Smooth muscle cell (in vitro differentiated cells): ENCODE measurements at regions not wholly inside any gene's neighbourhood (a gene's known extent, or its start where the extent isn't known, plus 50 kb on each side); places are given as distances from the start of the nearest gene placed in this dataset.
"Not testable (repeated sequence)": the region's sequence is repeated elsewhere in the genome, so short reads cannot be mapped to it uniquely, and the experiment has no call there.

Experiments used
- DNase-seq: peaks from one replicate; lab custom pipeline; 2025; ENCODE audit not compliant: unreplicated experiment; lab: John Stamatoyannopoulos, UW
- H2AFZ ChIP-seq: fragments of 200-600 bp; sonication (generic); 2 replicates; pipeline ENCODE4 v1.6.0; 2016; ENCODE audit warnings: antibody characterized with exemption, low read depth, mild to moderate bottlenecking
- H3F3A ChIP-seq: fragments of 200-600 bp; sonication (generic); 2 replicates; pipeline ENCODE4 v1.6.0; 2017; ENCODE audit warnings: antibody characterized with exemption, low read depth
- H3K27ac ChIP-seq: fragments of 200-600 bp; sonication (generic); 2 replicates; pipeline ENCODE4 v1.5.1; 2016; ENCODE audit warnings: low read depth, mild to moderate bottlenecking
- H3K27me3 ChIP-seq: fragments of 200-600 bp; sonication (generic); 2 replicates; pipeline ENCODE4 v1.6.1; 2016; ENCODE audit warnings: low read depth, mild to moderate bottlenecking
- H3K36me3 ChIP-seq: fragments of 200-600 bp; sonication (generic); 2 replicates; pipeline ENCODE4 v1.5.1; 2016; ENCODE audit warnings: low read depth
- H3K4me1 ChIP-seq: fragments of 200-600 bp; sonication (generic); 2 replicates; pipeline ENCODE4 v1.5.1; 2016; ENCODE audit warnings: low read depth
- H3K4me2 ChIP-seq: fragments of 200-600 bp; sonication (generic); 2 replicates; pipeline ENCODE4 v1.6.0; 2016; ENCODE audit warnings: mild to moderate bottlenecking
- H3K4me3 ChIP-seq: fragments of 200-600 bp; sonication (generic); 2 replicates; pipeline ENCODE4 v1.5.1; 2016; ENCODE audit warnings: mild to moderate bottlenecking
- H3K79me2 ChIP-seq: fragments of 200-600 bp; sonication (generic); 2 replicates; pipeline ENCODE4 v1.6.0; 2016; ENCODE audit warnings: low read depth, mild to moderate bottlenecking
- H3K9ac ChIP-seq: fragments of 200-600 bp; sonication (generic); 2 replicates; pipeline ENCODE4 v1.6.0; 2016; ENCODE audit warnings: low read depth
- H3K9me3 ChIP-seq: fragments of 200-600 bp; sonication (generic); replicated peaks from 2 replicates; pipeline ENCODE4 v1.5.1; 2016; ENCODE audit warnings: low read depth
- H4K20me1 ChIP-seq: fragments of 200-600 bp; sonication (generic); 2 replicates; pipeline ENCODE4 v1.6.0; 2016; ENCODE audit warnings: low read depth
- WGBS: methylation state at CpG from one replicate; pipeline ENCODE4 v1.1.7; 2016; ENCODE audit warnings: low lambda C conversion rate; 5-methylcytosine and 5-hydroxymethylcytosine counted together
- TF ChIP-seq, protein P1 (sequence below): fragments of 200-600 bp; sonication (generic); IDR thresholded peaks from 2 replicates; pipeline ENCODE4 v1.5.1; 2017; ENCODE audit warnings: borderline replicate concordance, mild to moderate bottlenecking, antibody characterized with exemption; ENCODE audit not compliant: insufficient read depth, poor library complexity, severe bottlenecking

DNA sequence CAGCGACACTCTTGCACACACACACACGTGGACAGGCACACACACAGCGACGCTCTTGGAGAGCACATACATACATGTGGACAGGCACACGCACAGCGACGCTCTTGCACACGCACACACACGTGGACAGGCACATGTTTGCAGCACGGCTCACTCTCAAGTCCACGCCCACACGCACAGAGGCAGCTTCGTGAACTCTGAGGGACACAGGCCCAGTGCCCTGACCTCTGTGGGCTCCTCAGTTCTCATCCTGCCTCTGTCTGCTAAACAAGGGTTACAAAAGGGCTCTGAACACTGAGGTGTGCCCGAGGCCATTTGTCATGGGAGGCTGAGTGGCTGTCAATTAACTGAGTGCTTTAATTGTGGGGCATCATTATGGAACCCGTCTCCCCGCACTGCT lies 558.8 kb upstream of the ADAMTS16 start:
- Histone ChIP-seq H3K27ac (no peak overlapping the region), H3K9ac (no peak overlapping the region), H3K9me3 (no peaks in the 10 kb centered on the region), H3K27me3 (no peaks in the 10 kb centered on the region), H3K36me3 (no peaks in the 10 kb centered on the region), H3F3A (no peaks in the 10 kb centered on the region), H3K4me2 (no peak overlapping the region), H3K4me1 (no peaks in the 10 kb centered on the region), H3K79me2 (no peaks in the 10 kb centered on the region), H2AFZ (no peak overlapping the region), H4K20me1 (no peaks in the 10 kb centered on the region), H3K4me3 (no peak overlapping the region)
- 97% methylated on average over 16 of the region's 16 CpGs for whole genome bisulfite sequencing
- TF ChIP-seq, protein P1, sequence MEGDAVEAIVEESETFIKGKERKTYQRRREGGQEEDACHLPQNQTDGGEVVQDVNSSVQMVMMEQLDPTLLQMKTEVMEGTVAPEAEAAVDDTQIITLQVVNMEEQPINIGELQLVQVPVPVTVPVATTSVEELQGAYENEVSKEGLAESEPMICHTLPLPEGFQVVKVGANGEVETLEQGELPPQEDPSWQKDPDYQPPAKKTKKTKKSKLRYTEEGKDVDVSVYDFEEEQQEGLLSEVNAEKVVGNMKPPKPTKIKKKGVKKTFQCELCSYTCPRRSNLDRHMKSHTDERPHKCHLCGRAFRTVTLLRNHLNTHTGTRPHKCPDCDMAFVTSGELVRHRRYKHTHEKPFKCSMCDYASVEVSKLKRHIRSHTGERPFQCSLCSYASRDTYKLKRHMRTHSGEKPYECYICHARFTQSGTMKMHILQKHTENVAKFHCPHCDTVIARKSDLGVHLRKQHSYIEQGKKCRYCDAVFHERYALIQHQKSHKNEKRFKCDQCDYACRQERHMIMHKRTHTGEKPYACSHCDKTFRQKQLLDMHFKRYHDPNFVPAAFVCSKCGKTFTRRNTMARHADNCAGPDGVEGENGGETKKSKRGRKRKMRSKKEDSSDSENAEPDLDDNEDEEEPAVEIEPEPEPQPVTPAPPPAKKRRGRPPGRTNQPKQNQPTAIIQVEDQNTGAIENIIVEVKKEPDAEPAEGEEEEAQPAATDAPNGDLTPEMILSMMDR = no peak
- DNase-seq = no peak

DNA sequence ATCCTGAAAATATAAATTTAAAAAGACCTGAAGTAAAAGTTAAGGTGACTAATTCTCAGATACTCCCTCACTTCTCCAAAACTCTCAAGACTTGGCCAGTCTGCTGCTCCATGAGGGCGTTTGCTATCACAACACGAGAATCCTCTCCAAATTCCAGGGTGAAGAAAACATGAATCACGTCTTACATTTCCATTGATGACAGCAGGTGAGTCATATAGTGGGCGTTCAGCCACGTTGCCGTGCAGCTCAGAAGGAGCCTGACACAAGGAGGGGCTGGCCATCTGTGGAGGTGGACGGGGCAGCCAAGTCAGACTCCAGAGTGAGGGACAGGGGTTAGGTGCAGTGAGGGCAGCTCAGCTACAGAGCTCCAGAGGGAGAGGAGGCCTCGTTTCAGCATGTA lies 555.1 kb upstream of the ADAMTS16 start:
- no peaks in the 10 kb centered on the region for H4K20me1 ChIP-seq
- H3K9me3 ChIP-seq = no peaks in the 10 kb centered on the region
- 60% methylated on average over 8 of the region's 8 CpGs for WGBS

DNA sequence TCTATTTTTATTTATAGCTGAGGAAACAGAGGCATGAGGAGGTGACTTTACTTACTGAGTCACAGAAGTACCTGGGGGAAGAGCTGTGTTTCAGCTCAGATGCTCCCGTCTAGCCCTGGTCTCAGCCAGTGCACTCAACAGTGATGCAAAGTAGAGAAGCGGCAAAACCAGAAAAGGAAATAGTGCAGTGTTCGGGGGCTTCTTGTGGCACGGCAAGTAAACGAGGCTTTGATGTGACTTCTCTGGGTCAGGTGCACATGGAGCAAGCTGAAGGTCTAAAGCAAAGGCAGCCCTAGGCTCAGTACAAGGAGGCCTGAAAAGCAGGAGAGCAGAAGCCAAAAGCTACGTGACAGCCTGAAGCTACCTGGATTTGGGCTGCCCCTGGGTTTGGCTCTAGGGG lies 526.7 kb upstream of the ADAMTS16 start:
- Histone ChIP-seq H3K9ac (no peak overlapping the region), H2AFZ (no peak overlapping the region), H3K4me2 (no peak overlapping the region), H4K20me1 (no peaks in the 10 kb centered on the region), H3K27ac (no peak overlapping the region), H3K9me3 (no peaks in the 10 kb centered on the region), H3K27me3 (no peaks in the 10 kb centered on the region), H3K79me2 (no peaks in the 10 kb centered on the region), H3K4me1 (no peaks in the 10 kb centered on the region), H3F3A (no peaks in the 10 kb centered on the region), H3K36me3 (no peaks in the 10 kb centered on the region), H3K4me3 (no peak overlapping the region)
- WGBS = 92% methylated on average over 6 of the region's 6 CpGs
- DNase-seq = no peak
- TF ChIP-seq, protein P1 = no peak

More for the DNA sequence above, 555.1 kb upstream of the ADAMTS16 start:
- Histone ChIP-seq H3K4me1 (no peaks in the 10 kb centered on the region), H3K36me3 (no peaks in the 10 kb centered on the region), H3K27ac (no peak overlapping the region), H3K9ac (no peak overlapping the region), H3F3A (no peaks in the 10 kb centered on the region), H3K4me2 (no peak overlapping the region), H3K27me3 (no peaks in the 10 kb centered on the region), H3K4me3 (no peak overlapping the region), H3K79me2 (no peaks in the 10 kb centered on the region), H2AFZ (no peak overlapping the region)
- TF ChIP-seq, protein P1 = no peak
- no peak for DNase-seq

DNA sequence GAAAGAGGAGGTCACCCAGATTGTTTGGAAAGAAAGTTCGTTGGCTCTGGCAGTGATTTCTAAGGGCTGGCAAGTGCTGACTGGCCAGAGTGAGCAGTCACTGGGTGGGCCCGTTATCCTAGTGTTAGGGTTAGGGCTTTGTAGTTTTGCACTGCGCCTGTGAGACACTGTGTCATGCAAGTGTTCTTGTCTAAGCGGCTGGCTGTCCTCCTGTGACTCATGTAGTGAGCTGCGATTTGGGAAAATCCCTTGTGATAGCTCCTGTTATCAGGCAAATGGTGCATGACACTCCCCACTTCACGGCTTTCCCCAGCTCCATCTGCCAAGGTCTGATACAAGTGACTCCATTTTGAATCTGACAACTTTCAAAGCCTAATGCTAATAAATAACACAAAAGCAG lies 526.0 kb upstream of the ADAMTS16 start:
- 45% methylated on average over 6 of the region's 6 CpGs for WGBS
- Histone ChIP-seq H3K4me2 (no peak overlapping the region), H3K4me1 (no peaks in the 10 kb centered on the region), H2AFZ (no peak overlapping the region), H3F3A (no peaks in the 10 kb centered on the region), H3K36me3 (no peaks in the 10 kb centered on the region), H3K9ac (no peak overlapping the region), H3K27me3 (no peaks in the 10 kb centered on the region), H3K4me3 (no peak overlapping the region), H3K27ac (no peak overlapping the region), H3K79me2 (no peaks in the 10 kb centered on the region), H4K20me1 (no peaks in the 10 kb centered on the region), H3K9me3 (no peaks in the 10 kb centered on the region)
- TF ChIP-seq, protein P1 = no peak
- DNase-seq = no peak

DNA sequence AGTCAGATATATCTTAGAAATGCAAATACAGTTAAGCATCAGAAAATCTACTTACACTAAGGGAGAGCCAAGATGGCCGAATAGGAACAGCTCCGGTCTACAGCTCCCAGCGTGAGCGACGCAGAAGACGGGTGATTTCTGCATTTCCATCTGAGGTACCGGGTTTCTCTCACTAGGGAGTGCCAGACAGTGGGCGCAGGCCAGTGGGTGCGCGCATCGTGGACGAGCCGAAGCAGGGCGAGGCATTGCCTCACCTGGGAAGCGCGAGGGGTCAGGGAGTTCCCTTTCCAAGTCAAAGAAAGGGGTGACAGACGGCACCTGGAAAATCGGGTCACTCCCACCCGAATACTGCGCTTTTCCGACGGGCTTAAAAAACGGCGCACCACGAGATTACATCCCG lies 524.8 kb upstream of the ADAMTS16 start:
- not testable (repeated sequence) for H3K9ac ChIP-seq, H3K4me1 ChIP-seq, DNase-seq, H2AFZ ChIP-seq, H3K9me3 ChIP-seq, H3K27ac ChIP-seq, H3K27me3 ChIP-seq, H3K4me3 ChIP-seq, H3K4me2 ChIP-seq, H3K79me2 ChIP-seq, H3F3A ChIP-seq, H4K20me1 ChIP-seq, H3K36me3 ChIP-seq
- 90% methylated on average over 26 of the region's 26 CpGs for WGBS
